WTC11 (cell line): ENCODE measurements at regions not wholly inside any gene's neighbourhood (a gene's known extent, or its start where the extent isn't known, plus 50 kb on each side); places are given as distances from the start of the nearest gene placed in this dataset.

Experiments
- CREB1 ChIP-seq: sonication (generic); formaldehyde crosslinking; IDR thresholded peaks from 2 replicates; pipeline ENCODE4 v1.8.0; 2023; ENCODE audit warnings: mild to moderate bottlenecking, missing genetic modification reagents
- ELF4 ChIP-seq: sonication (generic); formaldehyde crosslinking; IDR thresholded peaks from 2 replicates; pipeline ENCODE4 v1.8.1; 2022; ENCODE audit warnings: low read depth, mild to moderate bottlenecking, moderate library complexity, missing genetic modification reagents
- NR2C2 ChIP-seq: sonication (generic); formaldehyde crosslinking; IDR thresholded peaks from 2 replicates; pipeline ENCODE4 v1.8.0; 2022; ENCODE audit warnings: mild to moderate bottlenecking, missing genetic modification reagents
- ZNF138 ChIP-seq: sonication (generic); formaldehyde crosslinking; conservative IDR thresholded peaks from 2 replicates; pipeline ENCODE4 v1.8.1; 2022; ENCODE audit warnings: mild to moderate bottlenecking, moderate library complexity, missing genetic modification reagents
- TF ChIP-seq, protein P1 (sequence below): sonication (generic); formaldehyde crosslinking; IDR thresholded peaks from 2 replicates; pipeline ENCODE4 v1.8.0; 2022; ENCODE audit warnings: missing genetic modification reagents
- TF ChIP-seq, protein P2 (sequence below): fragments of 200-600 bp; IDR thresholded peaks from 2 replicates; pipeline ENCODE4 v1.8.0; 2022; ENCODE audit warnings: antibody characterized with exemption
- TF ChIP-seq, protein P3 (sequence below): sonication (generic); formaldehyde crosslinking; IDR thresholded peaks from 2 replicates; pipeline ENCODE4 v1.8.0; 2023; ENCODE audit warnings: missing genetic modification reagents, mild to moderate bottlenecking, borderline replicate concordance

DNA sequence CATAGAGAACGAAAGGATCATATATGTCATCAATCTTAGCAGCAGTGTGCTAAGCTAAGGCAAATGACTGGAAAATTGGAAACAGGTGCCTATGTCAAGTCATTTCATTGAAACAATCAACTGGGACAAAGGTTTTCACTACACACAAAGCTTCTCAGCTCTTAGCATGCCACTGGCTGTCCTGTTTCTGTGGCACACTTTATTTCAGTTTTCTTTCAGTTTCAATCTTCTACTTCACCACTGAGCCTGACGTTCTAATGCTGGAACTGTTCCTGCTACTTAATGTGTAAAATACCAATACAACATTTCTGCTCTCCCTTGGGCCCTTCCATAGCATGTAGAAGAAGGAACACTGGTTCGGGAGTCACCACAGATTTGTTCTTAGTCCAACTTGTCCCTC lies 378.3 kb upstream of the FMR1 start:
- TF ChIP-seq CREB1 (no peak), ZNF138 (CRISPR knock-in tag) (no peak), NR2C2 (no peak), ELF4 (no peak)
- TF ChIP-seq, protein P1, sequence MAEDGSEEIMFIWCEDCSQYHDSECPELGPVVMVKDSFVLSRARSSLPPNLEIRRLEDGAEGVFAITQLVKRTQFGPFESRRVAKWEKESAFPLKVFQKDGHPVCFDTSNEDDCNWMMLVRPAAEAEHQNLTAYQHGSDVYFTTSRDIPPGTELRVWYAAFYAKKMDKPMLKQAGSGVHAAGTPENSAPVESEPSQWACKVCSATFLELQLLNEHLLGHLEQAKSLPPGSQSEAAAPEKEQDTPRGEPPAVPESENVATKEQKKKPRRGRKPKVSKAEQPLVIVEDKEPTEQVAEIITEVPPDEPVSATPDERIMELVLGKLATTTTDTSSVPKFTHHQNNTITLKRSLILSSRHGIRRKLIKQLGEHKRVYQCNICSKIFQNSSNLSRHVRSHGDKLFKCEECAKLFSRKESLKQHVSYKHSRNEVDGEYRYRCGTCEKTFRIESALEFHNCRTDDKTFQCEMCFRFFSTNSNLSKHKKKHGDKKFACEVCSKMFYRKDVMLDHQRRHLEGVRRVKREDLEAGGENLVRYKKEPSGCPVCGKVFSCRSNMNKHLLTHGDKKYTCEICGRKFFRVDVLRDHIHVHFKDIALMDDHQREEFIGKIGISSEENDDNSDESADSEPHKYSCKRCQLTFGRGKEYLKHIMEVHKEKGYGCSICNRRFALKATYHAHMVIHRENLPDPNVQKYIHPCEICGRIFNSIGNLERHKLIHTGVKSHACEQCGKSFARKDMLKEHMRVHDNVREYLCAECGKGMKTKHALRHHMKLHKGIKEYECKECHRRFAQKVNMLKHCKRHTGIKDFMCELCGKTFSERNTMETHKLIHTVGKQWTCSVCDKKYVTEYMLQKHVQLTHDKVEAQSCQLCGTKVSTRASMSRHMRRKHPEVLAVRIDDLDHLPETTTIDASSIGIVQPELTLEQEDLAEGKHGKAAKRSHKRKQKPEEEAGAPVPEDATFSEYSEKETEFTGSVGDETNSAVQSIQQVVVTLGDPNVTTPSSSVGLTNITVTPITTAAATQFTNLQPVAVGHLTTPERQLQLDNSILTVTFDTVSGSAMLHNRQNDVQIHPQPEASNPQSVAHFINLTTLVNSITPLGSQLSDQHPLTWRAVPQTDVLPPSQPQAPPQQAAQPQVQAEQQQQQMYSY (CRISPR knock-in tag), result no peak
- TF ChIP-seq, protein P2, sequence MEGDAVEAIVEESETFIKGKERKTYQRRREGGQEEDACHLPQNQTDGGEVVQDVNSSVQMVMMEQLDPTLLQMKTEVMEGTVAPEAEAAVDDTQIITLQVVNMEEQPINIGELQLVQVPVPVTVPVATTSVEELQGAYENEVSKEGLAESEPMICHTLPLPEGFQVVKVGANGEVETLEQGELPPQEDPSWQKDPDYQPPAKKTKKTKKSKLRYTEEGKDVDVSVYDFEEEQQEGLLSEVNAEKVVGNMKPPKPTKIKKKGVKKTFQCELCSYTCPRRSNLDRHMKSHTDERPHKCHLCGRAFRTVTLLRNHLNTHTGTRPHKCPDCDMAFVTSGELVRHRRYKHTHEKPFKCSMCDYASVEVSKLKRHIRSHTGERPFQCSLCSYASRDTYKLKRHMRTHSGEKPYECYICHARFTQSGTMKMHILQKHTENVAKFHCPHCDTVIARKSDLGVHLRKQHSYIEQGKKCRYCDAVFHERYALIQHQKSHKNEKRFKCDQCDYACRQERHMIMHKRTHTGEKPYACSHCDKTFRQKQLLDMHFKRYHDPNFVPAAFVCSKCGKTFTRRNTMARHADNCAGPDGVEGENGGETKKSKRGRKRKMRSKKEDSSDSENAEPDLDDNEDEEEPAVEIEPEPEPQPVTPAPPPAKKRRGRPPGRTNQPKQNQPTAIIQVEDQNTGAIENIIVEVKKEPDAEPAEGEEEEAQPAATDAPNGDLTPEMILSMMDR, result no peak
- TF ChIP-seq, protein P3, sequence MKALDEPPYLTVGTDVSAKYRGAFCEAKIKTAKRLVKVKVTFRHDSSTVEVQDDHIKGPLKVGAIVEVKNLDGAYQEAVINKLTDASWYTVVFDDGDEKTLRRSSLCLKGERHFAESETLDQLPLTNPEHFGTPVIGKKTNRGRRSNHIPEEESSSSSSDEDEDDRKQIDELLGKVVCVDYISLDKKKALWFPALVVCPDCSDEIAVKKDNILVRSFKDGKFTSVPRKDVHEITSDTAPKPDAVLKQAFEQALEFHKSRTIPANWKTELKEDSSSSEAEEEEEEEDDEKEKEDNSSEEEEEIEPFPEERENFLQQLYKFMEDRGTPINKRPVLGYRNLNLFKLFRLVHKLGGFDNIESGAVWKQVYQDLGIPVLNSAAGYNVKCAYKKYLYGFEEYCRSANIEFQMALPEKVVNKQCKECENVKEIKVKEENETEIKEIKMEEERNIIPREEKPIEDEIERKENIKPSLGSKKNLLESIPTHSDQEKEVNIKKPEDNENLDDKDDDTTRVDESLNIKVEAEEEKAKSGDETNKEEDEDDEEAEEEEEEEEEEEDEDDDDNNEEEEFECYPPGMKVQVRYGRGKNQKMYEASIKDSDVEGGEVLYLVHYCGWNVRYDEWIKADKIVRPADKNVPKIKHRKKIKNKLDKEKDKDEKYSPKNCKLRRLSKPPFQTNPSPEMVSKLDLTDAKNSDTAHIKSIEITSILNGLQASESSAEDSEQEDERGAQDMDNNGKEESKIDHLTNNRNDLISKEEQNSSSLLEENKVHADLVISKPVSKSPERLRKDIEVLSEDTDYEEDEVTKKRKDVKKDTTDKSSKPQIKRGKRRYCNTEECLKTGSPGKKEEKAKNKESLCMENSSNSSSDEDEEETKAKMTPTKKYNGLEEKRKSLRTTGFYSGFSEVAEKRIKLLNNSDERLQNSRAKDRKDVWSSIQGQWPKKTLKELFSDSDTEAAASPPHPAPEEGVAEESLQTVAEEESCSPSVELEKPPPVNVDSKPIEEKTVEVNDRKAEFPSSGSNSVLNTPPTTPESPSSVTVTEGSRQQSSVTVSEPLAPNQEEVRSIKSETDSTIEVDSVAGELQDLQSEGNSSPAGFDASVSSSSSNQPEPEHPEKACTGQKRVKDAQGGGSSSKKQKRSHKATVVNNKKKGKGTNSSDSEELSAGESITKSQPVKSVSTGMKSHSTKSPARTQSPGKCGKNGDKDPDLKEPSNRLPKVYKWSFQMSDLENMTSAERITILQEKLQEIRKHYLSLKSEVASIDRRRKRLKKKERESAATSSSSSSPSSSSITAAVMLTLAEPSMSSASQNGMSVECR (CRISPR knock-in tag), result no peak
